Naive thymus-derived CD4-positive, alpha-beta T cell (primary cell): ENCODE measurements at regions not wholly inside any gene's neighbourhood (a gene's known extent, or its start where the extent isn't known, plus 50 kb on each side); places are given as distances from the start of the nearest gene placed in this dataset.
"Not testable (repeated sequence)": the region's sequence is repeated elsewhere in the genome, so short reads cannot be mapped to it uniquely, and the experiment has no call there.

Experiments
- ATAC-seq: fragments of 150-1000 bp; cut with Tn5 transposase; 2 replicates; pipeline ENCODE4 v1.10.0; 2021; ENCODE audit warnings: mild to moderate bottlenecking, moderate library complexity
- CTCF ChIA-PET: fragments of 350-600 bp; sonication (Branson Sonifier 250); formaldehyde crosslinking; loops from one replicate; lab custom pipeline; 2021; ENCODE audit warnings: antibody characterized with exemption; lab: Charles Lee
- POLR2A ChIA-PET: fragments of 350-600 bp; sonication (Branson Sonifier 250); formaldehyde crosslinking; loops from one replicate; lab custom pipeline; 2021; ENCODE audit warnings: antibody characterized with exemption, inconsistent platforms; lab: Charles Lee
- DNase-seq, 9 donors: peaks; one replicate each; pipeline versions ENCODE4 v3.0.0 to v3.0.0-alpha.2; 2020 to 2022; ENCODE audit warnings: mixed read lengths in 1 of 9
- H3K27ac ChIP-seq: one replicate; pipeline ENCODE4 v1.7.0; 2013; ENCODE audit warnings: mild to moderate bottlenecking, low read depth, low read length, moderate library complexity
- H3K27me3 ChIP-seq, 2 donors: one replicate each; pipeline ENCODE4 v1.7.0; 2013; ENCODE audit warnings: low read length in 2 of 2, mild to moderate bottlenecking in 2 of 2, moderate library complexity in 2 of 2; ENCODE audit not compliant: control insufficient read depth in 2 of 2, insufficient read depth in 2 of 2
- H3K36me3 ChIP-seq, 3 experiments: 1 replicate in 2 of 3; 2 replicates in 1 of 3; pipeline ENCODE4 v1.7.0; 2013; ENCODE audit warnings: low read length in 3 of 3, mild to moderate bottlenecking in 3 of 3, moderate library complexity in 1 of 3; ENCODE audit not compliant: insufficient read depth in 3 of 3, control insufficient read depth in 2 of 3
- H3K4me1 ChIP-seq, 2 donors: one replicate each; pipeline ENCODE4 v1.7.0; 2013; ENCODE audit warnings: low read length in 2 of 2, mild to moderate bottlenecking in 2 of 2, moderate library complexity in 1 of 2; ENCODE audit not compliant: control insufficient read depth in 2 of 2, insufficient read depth in 2 of 2
- H3K4me3 ChIP-seq: 2 replicates; pipeline ENCODE4 v1.7.0; 2013; ENCODE audit warnings: mild to moderate bottlenecking, low read length
- H3K9me3 ChIP-seq, 3 experiments: 1 replicate in 2 of 3; 2 replicates in 1 of 3; pipeline ENCODE4 v1.7.0; 2013; ENCODE audit warnings: low read length in 3 of 3; ENCODE audit not compliant: control insufficient read depth in 2 of 3
- H3K27ac Mint-ChIP-seq, 9 donors: one replicate each; pipeline ENCODE4 v1.8.0; 2020 to 2022; ENCODE audit warnings: mixed read lengths in 9 of 9, mild to moderate bottlenecking in 8 of 9, moderate library complexity in 5 of 9, inconsistent platforms in 2 of 9
- H3K27me3 Mint-ChIP-seq, 5 donors: one replicate each; pipeline ENCODE4 v1.8.0; 2021 to 2022; ENCODE audit warnings: mixed read lengths in 5 of 5, mild to moderate bottlenecking in 1 of 5
- H3K36me3 Mint-ChIP-seq, 5 donors: one replicate each; pipeline ENCODE4 v1.8.0; 2020 to 2022; ENCODE audit warnings: mixed read lengths in 5 of 5, mild to moderate bottlenecking in 3 of 5, inconsistent platforms in 1 of 5
- H3K4me1 Mint-ChIP-seq, 7 donors: one replicate each; pipeline ENCODE4 v1.8.0; 2020 to 2022; ENCODE audit warnings: mixed read lengths in 7 of 7, mild to moderate bottlenecking in 3 of 7, inconsistent platforms in 1 of 7
- H3K4me3 Mint-ChIP-seq, 10 donors: one replicate each; pipeline ENCODE4 v1.8.0; 2020 to 2022; ENCODE audit warnings: mild to moderate bottlenecking in 10 of 10, mixed read lengths in 10 of 10, moderate library complexity in 6 of 10, inconsistent platforms in 2 of 10
- H3K9me3 Mint-ChIP-seq, 11 donors: one replicate each; pipeline ENCODE4 v1.8.0; 2020 to 2022; ENCODE audit warnings: mixed read lengths in 11 of 11, mild to moderate bottlenecking in 4 of 11, inconsistent platforms in 1 of 11, moderate library complexity in 1 of 11
- intact Hi-C, 2 donors: fragments of 100-400 bp; cut with micrococcal nuclease; formaldehyde crosslinking; loops; one replicate each; pipeline ENCODE4 v1.15.1; 2023

GRCh38 chr5:89320421-89321277 lies 437.7 kb upstream of the MEF2C start:
- Histone ChIP-seq H3K27me3 (no peaks in the 10 kb centered on the region), H3K27ac (no peak overlapping the region), H3K36me3 (no peaks in the 10 kb centered on the region), H3K9me3 (no peaks in the 10 kb centered on the region), H3K4me1 (no peaks in the 10 kb centered on the region), H3K4me3 (no peak overlapping the region)
- no peak overlapping the region for H3K4me3 Mint-ChIP-seq
- intact Hi-C loops: no loop called here
- ChIA-PET CTCF (no interaction called here), POLR2A (no interaction called here)
- H3K4me1 Mint-ChIP-seq: no peaks in the 10 kb centered on the region
- peaks cover 0 to 5% (median 0%) of the 10 kb centered on the region in 11 donors for H3K9me3 Mint-ChIP-seq
- no peak overlapping the region for H3K27ac Mint-ChIP-seq
- no peaks in the 10 kb centered on the region for H3K27me3 Mint-ChIP-seq
- DNase-seq (no peak), ATAC-seq (no peak)
- no peaks in the 10 kb centered on the region for H3K36me3 Mint-ChIP-seq

DNA sequence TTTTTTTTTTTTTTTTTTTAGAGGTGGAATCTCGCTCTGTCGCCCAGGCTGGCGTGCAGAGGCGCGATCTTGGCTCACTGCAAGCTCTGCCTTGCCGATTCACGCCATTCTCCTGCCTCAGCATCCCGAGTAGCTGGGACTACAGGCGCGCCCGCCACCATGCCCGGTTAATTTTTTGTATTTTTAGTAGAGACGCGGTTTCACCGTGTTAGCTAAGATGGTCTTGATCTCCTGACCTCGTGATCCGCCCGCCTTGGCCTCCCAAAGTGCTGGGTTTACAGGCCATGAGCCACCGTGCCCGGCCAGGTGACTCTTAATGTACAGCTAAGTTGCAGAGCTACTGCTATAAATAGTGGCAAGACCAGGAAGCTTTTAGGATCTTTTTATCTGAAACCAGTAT lies 434.9 kb upstream of the MEF2C start:
- DNase-seq, H3K9me3 ChIP-seq, H3K36me3 Mint-ChIP-seq, H3K27me3 Mint-ChIP-seq, H3K4me1 ChIP-seq, H3K27ac Mint-ChIP-seq, POLR2A ChIA-PET, H3K4me3 ChIP-seq, H3K27ac ChIP-seq, H3K36me3 ChIP-seq, ATAC-seq, intact Hi-C loops, H3K27me3 ChIP-seq, H3K9me3 Mint-ChIP-seq, CTCF ChIA-PET, H3K4me3 Mint-ChIP-seq, H3K4me1 Mint-ChIP-seq: not testable (repeated sequence)

- intact Hi-C loops: no loop called here
- no peak for ATAC-seq
- no peak for DNase-seq
- Mint-ChIP-seq H3K4me1 (peaks cover 0 to 4% (median 0%) of the 10 kb centered on the region in 7 donors), H3K27me3 (no peaks in the 10 kb centered on the region), H3K9me3 (peaks cover 0 to 3% (median 0%) of the 10 kb centered on the region in 11 donors), H3K36me3 (no peaks in the 10 kb centered on the region), H3K27ac (no peak overlapping the region), H3K4me3 (no peak overlapping the region)
- CTCF ChIA-PET: no interaction called here
- POLR2A ChIA-PET: no interaction called here
- no peaks in the 10 kb centered on the region for H3K27me3 ChIP-seq
- no peak overlapping the region for H3K27ac ChIP-seq
- H3K4me1 ChIP-seq: no peaks in the 10 kb centered on the region
- no peak overlapping the region for H3K4me3 ChIP-seq
- no peaks in the 10 kb centered on the region for H3K36me3 ChIP-seq
- no peaks in the 10 kb centered on the region for H3K9me3 ChIP-seq
These were observed 432.5 kb upstream of the MEF2C start for GRCh38 chr5:89315286-89316100.

DNA sequence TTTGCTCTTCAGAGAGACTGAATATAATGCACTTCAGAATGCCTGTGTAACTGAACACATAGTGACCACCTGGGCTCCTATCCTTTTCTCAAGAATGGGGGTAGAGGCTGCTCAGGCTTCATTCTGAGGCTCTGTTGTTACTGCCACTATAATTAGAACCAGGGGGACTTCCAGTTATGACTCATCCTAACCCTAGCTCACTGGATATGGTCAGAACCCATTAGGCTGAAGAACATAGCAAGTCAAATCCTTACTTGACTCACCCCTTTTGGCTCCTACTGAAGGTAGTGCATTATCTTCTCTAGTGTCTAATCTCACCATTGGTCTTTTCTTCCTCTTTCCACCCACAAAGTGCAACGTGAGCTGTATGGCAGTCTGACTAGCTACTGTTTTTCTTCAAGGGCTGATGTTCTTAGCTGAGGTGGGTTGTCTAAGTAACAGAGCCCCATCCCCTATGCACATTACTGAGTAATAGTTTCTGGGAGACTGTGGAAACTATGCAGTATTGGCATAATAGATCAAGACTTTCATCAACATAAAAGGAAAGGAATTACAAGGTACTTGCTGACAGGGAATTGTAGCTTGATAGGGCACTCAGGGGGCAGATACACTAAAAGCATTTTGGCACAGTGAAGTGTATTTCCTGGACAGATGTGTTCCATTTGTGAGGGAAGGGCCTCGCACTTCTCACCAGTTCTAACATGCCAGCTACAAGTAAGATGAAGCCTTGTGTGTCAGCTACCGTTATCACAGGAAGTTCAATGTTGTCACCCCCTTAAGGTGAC lies 431.0 kb upstream of the MEF2C start:
- H3K9me3 Mint-ChIP-seq: peaks cover 0 to 4% (median 1%) of the 10 kb centered on the region in 11 donors
- Histone ChIP-seq H3K27ac (no peak overlapping the region), H3K36me3 (no peaks in the 10 kb centered on the region), H3K27me3 (no peaks in the 10 kb centered on the region), H3K9me3 (no peaks in the 10 kb centered on the region), H3K4me1 (no peaks in the 10 kb centered on the region), H3K4me3 (no peak overlapping the region)
- no peaks in the 10 kb centered on the region for H3K36me3 Mint-ChIP-seq
- no peak overlapping the region for H3K4me3 Mint-ChIP-seq
- intact Hi-C loops: no loop called here
- no peaks in the 10 kb centered on the region for H3K27me3 Mint-ChIP-seq
- peaks cover 0 to 4% (median 0%) of the 10 kb centered on the region in 7 donors for H3K4me1 Mint-ChIP-seq
- CTCF ChIA-PET: no interaction called here
- POLR2A ChIA-PET: no interaction called here
- no peak overlapping the region for H3K27ac Mint-ChIP-seq
- ATAC-seq (peak; percentile 70), DNase-seq (no peak)

DNA sequence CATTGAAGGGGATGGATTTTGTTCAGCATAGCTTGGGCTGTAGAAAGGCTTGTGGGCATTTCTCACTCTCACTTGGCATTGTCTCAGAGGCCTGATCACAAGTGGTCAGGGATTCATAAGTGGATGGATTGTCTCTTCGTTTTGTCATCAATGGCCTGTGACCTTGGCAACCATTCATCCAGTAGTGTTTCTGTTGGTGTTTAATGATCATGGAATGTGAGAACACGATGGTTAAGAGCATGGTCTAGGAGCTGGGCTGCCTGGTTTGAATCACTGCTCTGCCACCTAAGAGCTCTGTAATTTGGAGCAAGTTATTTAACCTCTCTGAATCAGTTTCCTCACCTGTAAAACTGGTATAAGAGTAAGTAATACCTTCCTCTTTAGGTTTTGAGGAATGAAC lies 430.1 kb upstream of the MEF2C start:
- no peaks in the 10 kb centered on the region for H3K4me1 ChIP-seq
- H3K9me3 Mint-ChIP-seq: peaks cover 0 to 4% (median 2%) of the 10 kb centered on the region in 11 donors
- DNase-seq (no peak), ATAC-seq (no peak)
- CTCF ChIA-PET: no interaction called here
- H3K36me3 ChIP-seq: no peaks in the 10 kb centered on the region
- H3K27me3 Mint-ChIP-seq: no peaks in the 10 kb centered on the region
- POLR2A ChIA-PET: no interaction called here
- H3K36me3 Mint-ChIP-seq: no peaks in the 10 kb centered on the region
- H3K9me3 ChIP-seq: no peaks in the 10 kb centered on the region
- H3K4me3 Mint-ChIP-seq: no peak overlapping the region
- H3K4me1 Mint-ChIP-seq: peaks cover 0 to 4% (median 0%) of the 10 kb centered on the region in 7 donors
- intact Hi-C loops: no loop called here
- no peak overlapping the region for H3K4me3 ChIP-seq
- no peaks in the 10 kb centered on the region for H3K27me3 ChIP-seq
- no peak overlapping the region for H3K27ac ChIP-seq
- H3K27ac Mint-ChIP-seq: no peak overlapping the region

GRCh38 chr5:89309268-89309667 lies 426.3 kb upstream of the MEF2C start:
- Mint-ChIP-seq H3K9me3 (peaks cover 0 to 4% (median 3%) of the 10 kb centered on the region in 11 donors), H3K4me3 (no peak overlapping the region), H3K4me1 (peaks cover 0 to 4% (median 0%) of the 10 kb centered on the region in 7 donors), H3K27me3 (no peaks in the 10 kb centered on the region), H3K36me3 (no peaks in the 10 kb centered on the region), H3K27ac (no peak overlapping the region)
- ATAC-seq (no peak), DNase-seq (no peak)
- no peaks in the 10 kb centered on the region for H3K9me3 ChIP-seq
- POLR2A ChIA-PET: no interaction called here
- no peaks in the 10 kb centered on the region for H3K27me3 ChIP-seq
- no peak overlapping the region for H3K4me3 ChIP-seq
- no peaks in the 10 kb centered on the region for H3K4me1 ChIP-seq
- intact Hi-C loops: no loop called here
- H3K36me3 ChIP-seq: no peaks in the 10 kb centered on the region
- CTCF ChIA-PET: no interaction called here
- H3K27ac ChIP-seq: no peak overlapping the region
